PC-9 (cell line): ENCODE measurements at regions not wholly inside any gene's neighbourhood (a gene's known extent, or its start where the extent isn't known, plus 50 kb on each side); places are given as distances from the start of the nearest gene placed in this dataset.

Source experiments
- EZH2 ChIP-seq: fragments of 200-600 bp; sonication (generic); IDR thresholded peaks from 2 replicates; pipeline ENCODE4 v1.8.0; 2017; ENCODE audit warnings: antibody characterized with exemption, low read depth
- TF ChIP-seq, protein P1 (sequence below): fragments of 200-600 bp; sonication (generic); conservative IDR thresholded peaks from 2 replicates; pipeline ENCODE4 v1.6.1; 2017; ENCODE audit warnings: mixed run types, antibody characterized with exemption, mild to moderate bottlenecking, moderate library complexity

DNA sequence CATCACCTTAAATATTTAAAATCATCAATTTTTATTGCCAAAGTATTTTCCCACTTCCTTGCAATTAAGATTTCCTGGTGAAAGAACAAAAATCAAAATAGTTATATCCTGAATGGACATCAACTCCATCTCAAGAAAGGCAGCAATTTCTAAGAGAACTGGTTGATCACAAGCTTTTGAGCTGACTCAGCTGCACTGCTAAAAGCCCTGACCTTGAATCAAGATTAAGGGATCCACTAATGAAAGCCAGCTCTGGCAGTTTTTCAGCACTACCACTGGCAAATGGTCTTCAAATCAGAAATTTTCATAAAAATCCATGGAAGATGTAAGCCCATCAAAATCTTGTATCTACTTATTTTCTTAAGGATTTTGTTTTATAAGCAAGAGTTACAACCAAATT, 123.4 kb downstream of the SLC6A15 start:
- TF ChIP-seq, protein P1, sequence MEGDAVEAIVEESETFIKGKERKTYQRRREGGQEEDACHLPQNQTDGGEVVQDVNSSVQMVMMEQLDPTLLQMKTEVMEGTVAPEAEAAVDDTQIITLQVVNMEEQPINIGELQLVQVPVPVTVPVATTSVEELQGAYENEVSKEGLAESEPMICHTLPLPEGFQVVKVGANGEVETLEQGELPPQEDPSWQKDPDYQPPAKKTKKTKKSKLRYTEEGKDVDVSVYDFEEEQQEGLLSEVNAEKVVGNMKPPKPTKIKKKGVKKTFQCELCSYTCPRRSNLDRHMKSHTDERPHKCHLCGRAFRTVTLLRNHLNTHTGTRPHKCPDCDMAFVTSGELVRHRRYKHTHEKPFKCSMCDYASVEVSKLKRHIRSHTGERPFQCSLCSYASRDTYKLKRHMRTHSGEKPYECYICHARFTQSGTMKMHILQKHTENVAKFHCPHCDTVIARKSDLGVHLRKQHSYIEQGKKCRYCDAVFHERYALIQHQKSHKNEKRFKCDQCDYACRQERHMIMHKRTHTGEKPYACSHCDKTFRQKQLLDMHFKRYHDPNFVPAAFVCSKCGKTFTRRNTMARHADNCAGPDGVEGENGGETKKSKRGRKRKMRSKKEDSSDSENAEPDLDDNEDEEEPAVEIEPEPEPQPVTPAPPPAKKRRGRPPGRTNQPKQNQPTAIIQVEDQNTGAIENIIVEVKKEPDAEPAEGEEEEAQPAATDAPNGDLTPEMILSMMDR = no peak
- no peak for TF ChIP-seq EZH2
